HCT116 (cell line): ENCODE measurements at regions not wholly inside any gene's neighbourhood (a gene's known extent, or its start where the extent isn't known, plus 50 kb on each side); places are given as distances from the start of the nearest gene placed in this dataset.

ENCODE experiments used
- ATAC-seq: fragments of 200-7000 bp; cut with Tn5 transposase; 2 replicates; pipeline ENCODE4 v1.9.1; 2020; ENCODE audit warnings: mild to moderate bottlenecking, moderate library complexity
- BruUV-seq: library from RNA; stranded (reverse); fragments of 400-500 nt; replicated peaks from 2 replicates; lab custom pipeline; 2021; lab: Mats Ljungman, UMichigan
- CTCF ChIA-PET: fragments of 300-600 bp; sonication (Branson Sonifier 250); formaldehyde crosslinking; loops from one replicate; lab custom pipeline; 2021; ENCODE audit warnings: antibody characterized with exemption; lab: Charles Lee
- POLR2A ChIA-PET: fragments of 300-600, 350-600 bp; sonication (Branson Sonifier 250); formaldehyde crosslinking; loops from one replicate; lab custom pipeline; 2021; ENCODE audit warnings: antibody characterized with exemption; lab: Charles Lee
- RAD21 ChIA-PET, 2 experiments: fragments of 300-600 bp; sonication (Branson Sonifier 250); formaldehyde crosslinking; loops; one replicate each; lab custom pipeline; 2023; ENCODE audit warnings: low total read pairs in 2 of 2; ENCODE audit not compliant: uncharacterized antibody in 2 of 2, unreplicated experiment in 2 of 2, low non-redundant PET in 1 of 2; lab: Charles Lee
- DNase-seq: peaks from one replicate; pipeline ENCODE4 v3.0.0-alpha.2; 2010; ENCODE audit warnings: low read depth, low spot score
- H2AFZ ChIP-seq: fragments of 200-600 bp; shearing (Covaris generic), sonication (generic); 2 replicates; pipeline ENCODE4 v1.6.1; 2017; ENCODE audit warnings: low read depth, mixed run types, mixed read lengths, antibody characterized with exemption, low read length; ENCODE audit not compliant: poor library complexity, severe bottlenecking
- H3K27ac ChIP-seq: 2 replicates; pipeline ENCODE4 v1.5.1; 2012; ENCODE audit warnings: low read depth, low read length
- H3K27me3 ChIP-seq: fragments of 200-600 bp; sonication (generic); 2 replicates; pipeline ENCODE4 v1.6.1; 2016; ENCODE audit warnings: mixed run types, low read length, mixed read lengths; ENCODE audit not compliant: insufficient read depth
- H3K36me3 ChIP-seq, 2 experiments: fragments of 200-500 bp in 1 of 2; fragments of 200-600 bp in 1 of 2; sonication (Bioruptor generic) in 1 of 2; sonication (generic) in 1 of 2; 2 replicates each; pipeline versions ENCODE4 v1.5.1 to v1.6.1; 2014 to 2016; ENCODE audit warnings: low read length in 2 of 2, inconsistent platforms in 1 of 2, mixed read lengths in 1 of 2, mixed run types in 1 of 2; ENCODE audit not compliant: insufficient read depth in 2 of 2, control insufficient read depth in 1 of 2
- H3K4me1 ChIP-seq, 2 experiments: fragments of 200-600 bp in 1 of 2; sonication (generic) in 1 of 2; 2 replicates each; pipeline versions ENCODE4 v1.5.1 to v1.6.1; 2012 to 2017; ENCODE audit warnings: low read length in 2 of 2, inconsistent platforms in 1 of 2, mild to moderate bottlenecking in 1 of 2, mixed read lengths in 1 of 2, mixed run types in 1 of 2, moderate library complexity in 1 of 2; ENCODE audit not compliant: insufficient read depth in 2 of 2, control insufficient read depth in 1 of 2
- H3K4me2 ChIP-seq: fragments of 200-600 bp; sonication (generic); 2 replicates; pipeline ENCODE4 v1.6.1; 2017; ENCODE audit warnings: mixed run types, low read length, mixed read lengths
- H3K4me3 ChIP-seq, 2 experiments: fragments of 200-600 bp in 1 of 2; sonication (generic) in 1 of 2; replicated peaks in 1 of 2; 2 replicates each; pipeline ENCODE4 v1.5.1; 2011 to 2016; ENCODE audit warnings: low read length in 2 of 2, control low read depth in 1 of 2, low read depth in 1 of 2, mild to moderate bottlenecking in 1 of 2, mixed read lengths in 1 of 2, mixed run types in 1 of 2
- H3K79me2 ChIP-seq: fragments of 200-600 bp; sonication (generic); 2 replicates; pipeline ENCODE4 v1.6.1; 2017; ENCODE audit warnings: mild to moderate bottlenecking, mixed run types, low read length, moderate library complexity, mixed read lengths; ENCODE audit not compliant: insufficient read depth
- H3K9ac ChIP-seq: fragments of 200-600 bp; sonication (generic); 2 replicates; pipeline ENCODE4 v1.6.1; 2016; ENCODE audit warnings: low read length, mixed read lengths
- H3K9me2 ChIP-seq: fragments of 200-600 bp; sonication (generic), shearing (Covaris generic); 2 replicates; pipeline ENCODE4 v1.6.1; 2017; ENCODE audit warnings: mixed run types, mild to moderate bottlenecking, moderate library complexity; ENCODE audit not compliant: insufficient read depth
- H3K9me3 ChIP-seq, 2 experiments: fragments of 200-500 bp in 1 of 2; fragments of 200-600 bp in 1 of 2; sonication (Bioruptor generic) in 1 of 2; sonication (generic) in 1 of 2; 2 replicates each; pipeline ENCODE4 v1.6.1; 2014 to 2017; ENCODE audit warnings: low read length in 2 of 2, mixed read lengths in 2 of 2, inconsistent platforms in 1 of 2, low read depth in 1 of 2, mild to moderate bottlenecking in 1 of 2, mixed run types in 1 of 2, moderate library complexity in 1 of 2; ENCODE audit not compliant: control insufficient read depth in 1 of 2, insufficient read depth in 1 of 2
- H4K20me1 ChIP-seq: fragments of 200-600 bp; sonication (generic), shearing (Covaris generic); 2 replicates; pipeline ENCODE4 v1.6.1; 2017; ENCODE audit warnings: mixed run types, mild to moderate bottlenecking, moderate library complexity; ENCODE audit not compliant: insufficient read depth
- CEBPB ChIP-seq: IDR thresholded peaks from 2 replicates; pipeline ENCODE4 v1.6.1; 2012; ENCODE audit warnings: low read depth
- EGR1 ChIP-seq: IDR thresholded peaks from 2 replicates; pipeline ENCODE4 v1.6.1; 2012; ENCODE audit warnings: low read depth
- ELF1 ChIP-seq: IDR thresholded peaks from 2 replicates; pipeline ENCODE4 v1.6.1; 2012; ENCODE audit warnings: low read depth, borderline replicate concordance
- EZH2 ChIP-seq: fragments of 200-600 bp; sonication (generic); IDR thresholded peaks from 2 replicates; pipeline ENCODE4 v1.6.1; 2017; ENCODE audit warnings: antibody characterized with exemption, mixed run types
- EZH2phosphoT487 ChIP-seq: fragments of 200-600 bp; IDR thresholded peaks from 2 replicates; pipeline ENCODE4 v1.6.1; 2018; ENCODE audit warnings: antibody characterized with exemption, borderline replicate concordance
- MAX ChIP-seq: IDR thresholded peaks from 2 replicates; pipeline ENCODE4 v1.6.1; 2012
- REST ChIP-seq: IDR thresholded peaks from 2 replicates; pipeline ENCODE4 v1.6.1; 2012; ENCODE audit warnings: low read depth
- SIN3A ChIP-seq: IDR thresholded peaks from 2 replicates; pipeline ENCODE4 v1.6.1; 2012; ENCODE audit warnings: low read depth
- SRF ChIP-seq: IDR thresholded peaks from 2 replicates; pipeline ENCODE4 v1.6.1; 2012; ENCODE audit warnings: low read depth
- ZFX ChIP-seq: fragments of 450-650 bp; IDR thresholded peaks from 2 replicates; pipeline ENCODE4 v1.6.1; 2017
- ZNF274 ChIP-seq: fragments of 200-500 bp; sonication (Bioruptor generic); IDR thresholded peaks from 2 replicates; pipeline ENCODE4 v1.6.1; 2014; ENCODE audit warnings: mild to moderate bottlenecking, low read depth, low read length, inconsistent platforms
- intact Hi-C: fragments of 100-400 bp; cut with micrococcal nuclease; formaldehyde crosslinking; loops from 2 replicates; pipeline ENCODE4 v1.10.0; 2022
- TF ChIP-seq, protein P1 (sequence below): IDR thresholded peaks from 2 replicates; pipeline ENCODE4 v1.6.1; 2011; ENCODE audit warnings: mild to moderate bottlenecking, low read length, moderate library complexity; ENCODE audit not compliant: insufficient replicate concordance; ENCODE audit errors: extremely low read depth

DNA sequence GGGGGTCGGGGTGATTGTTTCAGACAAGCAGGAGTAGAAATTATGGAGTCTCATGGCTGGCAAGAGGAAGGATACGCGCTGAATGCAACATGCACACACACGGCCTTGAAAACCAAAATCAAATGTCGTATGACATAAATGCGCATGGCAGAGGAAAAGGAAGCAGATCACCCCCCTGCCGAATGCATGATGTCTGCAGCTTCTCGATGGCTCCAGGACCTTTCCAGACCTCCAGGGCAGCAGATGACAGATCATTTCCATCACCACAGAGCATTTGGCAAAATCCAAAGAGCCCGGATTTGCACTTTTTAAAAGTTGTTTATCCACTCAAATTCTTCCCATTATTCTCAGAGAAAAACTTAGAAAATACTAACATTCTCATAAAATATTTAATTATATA lies 211.7 kb downstream of the NHLRC3 start:
- DNase-seq (no peak), ATAC-seq (no peak)
- H3K27me3 ChIP-seq: peaks cover 11% of the 10 kb centered on the region; the same call in 1 of the 2 replicates
- no peaks in the 10 kb centered on the region for H3K9me3 ChIP-seq
- POLR2A ChIA-PET: no interaction called here
- H3K4me1 ChIP-seq: no peaks in the 10 kb centered on the region
- RAD21 ChIA-PET: no interaction called here
- no peaks in the 10 kb centered on the region for H3K9me2 ChIP-seq
- intact Hi-C loops: no loop called here
- BruUV-seq: no TSS peak
- no peak overlapping the region for H3K4me3 ChIP-seq
- no peaks in the 10 kb centered on the region for H4K20me1 ChIP-seq
- H2AFZ ChIP-seq: no peak overlapping the region
- no peaks in the 10 kb centered on the region for H3K36me3 ChIP-seq
- TF ChIP-seq SRF: no peak
- TF ChIP-seq ZFX: no peak
- TF ChIP-seq REST: no peak
- TF ChIP-seq ELF1: no peak
- no peak for TF ChIP-seq SIN3A
- TF ChIP-seq ZNF274: no peak
- TF ChIP-seq CEBPB: no peak
- TF ChIP-seq, protein P1, sequence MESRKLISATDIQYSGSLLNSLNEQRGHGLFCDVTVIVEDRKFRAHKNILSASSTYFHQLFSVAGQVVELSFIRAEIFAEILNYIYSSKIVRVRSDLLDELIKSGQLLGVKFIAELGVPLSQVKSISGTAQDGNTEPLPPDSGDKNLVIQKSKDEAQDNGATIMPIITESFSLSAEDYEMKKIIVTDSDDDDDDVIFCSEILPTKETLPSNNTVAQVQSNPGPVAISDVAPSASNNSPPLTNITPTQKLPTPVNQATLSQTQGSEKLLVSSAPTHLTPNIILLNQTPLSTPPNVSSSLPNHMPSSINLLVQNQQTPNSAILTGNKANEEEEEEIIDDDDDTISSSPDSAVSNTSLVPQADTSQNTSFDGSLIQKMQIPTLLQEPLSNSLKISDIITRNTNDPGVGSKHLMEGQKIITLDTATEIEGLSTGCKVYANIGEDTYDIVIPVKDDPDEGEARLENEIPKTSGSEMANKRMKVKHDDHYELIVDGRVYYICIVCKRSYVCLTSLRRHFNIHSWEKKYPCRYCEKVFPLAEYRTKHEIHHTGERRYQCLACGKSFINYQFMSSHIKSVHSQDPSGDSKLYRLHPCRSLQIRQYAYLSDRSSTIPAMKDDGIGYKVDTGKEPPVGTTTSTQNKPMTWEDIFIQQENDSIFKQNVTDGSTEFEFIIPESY: no peak
- TF ChIP-seq EGR1: no peak
- no peak for TF ChIP-seq EZH2
- TF ChIP-seq EZH2phosphoT487: no peak
- no peak for TF ChIP-seq MAX
- CTCF ChIA-PET: no interaction called here
- H3K27ac ChIP-seq: no peak overlapping the region
- H3K9ac ChIP-seq: no peak overlapping the region
- no peaks in the 10 kb centered on the region for H3K79me2 ChIP-seq
- no peak overlapping the region for H3K4me2 ChIP-seq
